ENCODE measurements at regions not wholly inside any gene's neighbourhood (a gene's known extent, or its start where the extent isn't known, plus 50 kb on each side); places are given as distances from the start of the nearest gene placed in this dataset.
"Not testable (repeated sequence)": the region's sequence is repeated elsewhere in the genome, so short reads cannot be mapped to it uniquely, and the experiment has no call there.

DNA sequence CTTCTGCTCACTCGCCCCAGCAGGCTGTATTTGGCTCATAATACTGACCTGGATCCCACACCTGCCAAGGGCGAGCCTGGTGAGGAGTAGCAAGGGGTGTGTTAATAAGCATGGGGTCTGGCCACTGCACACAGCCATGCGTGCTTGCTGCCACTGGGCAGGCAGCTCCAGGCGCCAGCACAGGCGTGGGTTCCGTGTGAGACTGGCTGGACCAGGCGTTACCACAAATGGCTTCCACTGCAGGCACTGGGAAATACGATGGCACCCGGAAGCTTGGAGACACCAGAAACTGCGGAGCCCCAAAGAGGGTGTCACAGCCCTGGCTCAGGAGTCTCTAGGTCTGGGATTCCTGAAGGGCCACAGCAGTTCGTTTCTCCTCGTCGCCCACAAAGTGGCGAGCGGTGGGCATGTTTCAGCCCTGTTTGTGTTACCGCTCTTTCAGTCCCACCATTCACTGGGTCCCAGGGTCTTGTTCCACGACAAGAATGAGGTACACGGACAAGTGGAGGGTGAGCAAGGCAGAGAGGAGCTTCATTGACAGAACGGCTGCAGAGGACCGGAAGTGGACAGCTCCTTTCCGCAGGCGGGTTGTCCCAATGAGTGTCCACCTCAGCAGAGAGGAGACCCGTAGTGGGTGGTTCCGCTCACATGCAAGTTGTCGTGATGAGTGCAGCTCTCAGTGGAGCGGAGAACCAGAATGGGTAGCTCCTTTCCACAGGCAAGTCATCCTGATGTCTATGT is 428.9 kb downstream of the EPHA5 start:
- TF ChIP-seq, protein P1, sequence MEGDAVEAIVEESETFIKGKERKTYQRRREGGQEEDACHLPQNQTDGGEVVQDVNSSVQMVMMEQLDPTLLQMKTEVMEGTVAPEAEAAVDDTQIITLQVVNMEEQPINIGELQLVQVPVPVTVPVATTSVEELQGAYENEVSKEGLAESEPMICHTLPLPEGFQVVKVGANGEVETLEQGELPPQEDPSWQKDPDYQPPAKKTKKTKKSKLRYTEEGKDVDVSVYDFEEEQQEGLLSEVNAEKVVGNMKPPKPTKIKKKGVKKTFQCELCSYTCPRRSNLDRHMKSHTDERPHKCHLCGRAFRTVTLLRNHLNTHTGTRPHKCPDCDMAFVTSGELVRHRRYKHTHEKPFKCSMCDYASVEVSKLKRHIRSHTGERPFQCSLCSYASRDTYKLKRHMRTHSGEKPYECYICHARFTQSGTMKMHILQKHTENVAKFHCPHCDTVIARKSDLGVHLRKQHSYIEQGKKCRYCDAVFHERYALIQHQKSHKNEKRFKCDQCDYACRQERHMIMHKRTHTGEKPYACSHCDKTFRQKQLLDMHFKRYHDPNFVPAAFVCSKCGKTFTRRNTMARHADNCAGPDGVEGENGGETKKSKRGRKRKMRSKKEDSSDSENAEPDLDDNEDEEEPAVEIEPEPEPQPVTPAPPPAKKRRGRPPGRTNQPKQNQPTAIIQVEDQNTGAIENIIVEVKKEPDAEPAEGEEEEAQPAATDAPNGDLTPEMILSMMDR (IDR thresholded peaks at IDR 0.05; ENCODE audit: unreplicated experiment) = no peak
- H3K27me3 Mint-ChIP-seq (ENCODE audit: low read depth) = no peaks in the 10 kb centered on the region
- H3K27ac Mint-ChIP-seq = no peak overlapping the region
- no peak overlapping the region for H3K4me3 Mint-ChIP-seq
- no peaks in the 10 kb centered on the region for H3K36me3 Mint-ChIP-seq
- H3K9me3 Mint-ChIP-seq = peaks cover 6% of the 10 kb centered on the region
- no peaks in the 10 kb centered on the region for H3K4me1 Mint-ChIP-seq
- no peak for DNase-seq (ENCODE audit: low spot score in 2 of 2, unreplicated experiment in 2 of 2)

DNA sequence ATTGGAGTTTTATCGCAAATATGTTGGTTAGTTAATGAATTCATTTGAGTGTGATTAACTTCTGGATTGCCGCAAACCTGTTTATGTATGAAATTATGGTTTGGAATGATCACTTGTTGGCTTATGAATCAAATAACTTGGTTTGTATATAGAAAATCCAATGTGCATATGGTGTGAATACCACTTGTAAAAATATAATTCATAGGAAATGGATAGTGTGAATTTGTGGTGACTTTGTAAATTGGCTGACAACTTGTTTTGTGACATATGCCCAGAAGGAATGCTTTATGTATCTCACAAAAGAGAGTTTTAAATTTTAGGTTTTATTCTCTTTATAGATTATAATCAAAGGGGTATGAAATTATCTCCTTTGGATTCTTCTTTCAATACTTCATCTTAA is 436.2 kb downstream of the EPHA5 start:
- TF ChIP-seq, protein P1 (IDR thresholded peaks at IDR 0.05; ENCODE audit: unreplicated experiment) = no peak
- Mint-ChIP-seq H3K4me3 (no peak overlapping the region), H3K27me3 (ENCODE audit: low read depth) (peaks cover 10% of the 10 kb centered on the region), H3K36me3 (no peaks in the 10 kb centered on the region), H3K27ac (no peak overlapping the region), H3K4me1 (no peaks in the 10 kb centered on the region), H3K9me3 (peaks cover 6% of the 10 kb centered on the region)
- DNase-seq (ENCODE audit: low spot score in 2 of 2, unreplicated experiment in 2 of 2) = no peak

DNA sequence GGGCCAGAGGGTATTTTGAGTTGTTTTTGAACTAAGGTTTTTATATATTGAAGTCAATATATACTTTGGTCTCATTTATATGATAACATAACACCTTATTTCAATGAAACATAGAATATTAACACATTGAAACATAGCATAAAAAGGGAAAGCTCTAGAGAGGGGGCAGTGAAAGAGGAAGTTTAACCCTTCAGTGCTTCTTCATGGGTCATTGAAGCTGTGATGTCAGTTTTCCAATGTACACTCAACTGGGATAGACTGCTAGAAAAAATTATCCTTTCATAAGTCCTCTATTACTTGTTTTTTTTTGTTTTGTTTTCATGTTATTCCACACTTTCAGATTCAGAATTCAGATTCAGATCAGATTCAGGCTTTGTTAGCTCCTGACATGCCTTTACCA is 442.7 kb downstream of the EPHA5 start:
- Mint-ChIP-seq H3K27me3 (ENCODE audit: low read depth) (peaks cover 14% of the 10 kb centered on the region), H3K36me3 (no peaks in the 10 kb centered on the region), H3K9me3 (no peaks in the 10 kb centered on the region), H3K4me3 (no peak overlapping the region), H3K27ac (no peak overlapping the region), H3K4me1 (peaks cover 9% of the 10 kb centered on the region)
- TF ChIP-seq, protein P1 (IDR thresholded peaks at IDR 0.05; ENCODE audit: unreplicated experiment) = no peak
- no peak for DNase-seq (ENCODE audit: low spot score in 2 of 2, unreplicated experiment in 2 of 2)

DNA sequence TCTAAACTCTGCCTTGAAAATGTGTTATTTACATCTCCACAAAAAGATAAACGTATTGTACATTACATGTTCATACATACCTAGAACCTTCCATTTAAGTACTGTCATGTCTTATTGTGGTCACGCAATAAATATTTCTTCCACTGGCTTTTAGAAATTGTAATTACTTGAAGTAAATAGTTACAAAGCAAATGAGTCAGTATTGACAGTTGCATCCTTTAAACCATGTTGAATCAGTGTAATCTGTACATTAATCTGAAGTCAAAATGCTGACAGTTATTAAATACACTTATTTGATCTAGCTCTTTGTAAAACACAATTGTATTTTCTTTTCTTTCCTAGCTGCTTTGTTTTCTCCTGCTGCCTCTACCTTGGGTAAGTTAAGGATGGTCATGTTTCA is 446.7 kb downstream of the EPHA5 start:
- peaks cover 12% of the 10 kb centered on the region for H3K27me3 Mint-ChIP-seq (ENCODE audit: low read depth)
- H3K9me3 Mint-ChIP-seq = no peaks in the 10 kb centered on the region
- TF ChIP-seq, protein P1 (IDR thresholded peaks at IDR 0.05; ENCODE audit: unreplicated experiment) = no peak
- H3K4me3 Mint-ChIP-seq = no peak overlapping the region
- no peak for DNase-seq (ENCODE audit: low spot score in 2 of 2, unreplicated experiment in 2 of 2)
- H3K36me3 Mint-ChIP-seq = no peaks in the 10 kb centered on the region
- peaks cover 9% of the 10 kb centered on the region for H3K4me1 Mint-ChIP-seq
- H3K27ac Mint-ChIP-seq = no peak overlapping the region

DNA sequence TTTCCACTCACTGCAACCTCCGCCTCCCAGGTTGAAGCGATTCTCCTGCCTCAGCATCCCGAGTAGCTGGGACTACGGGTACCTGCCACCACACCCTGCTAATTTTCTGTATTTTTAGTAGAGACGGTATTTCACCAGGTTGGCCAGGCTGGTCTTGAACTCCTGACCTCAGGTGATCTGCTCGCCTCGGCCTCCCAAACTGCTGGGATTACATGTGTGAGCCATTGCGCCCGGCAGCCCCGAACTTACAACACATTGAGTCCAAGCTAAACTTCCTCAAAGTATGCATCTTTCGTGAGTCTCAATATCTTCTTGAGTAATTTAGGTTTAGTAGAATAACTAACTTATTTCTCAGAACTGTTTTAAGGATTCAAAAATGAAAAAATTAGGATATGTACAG is 447.2 kb downstream of the EPHA5 start:
- not testable (repeated sequence) for DNase-seq (ENCODE audit: low spot score in 2 of 2, unreplicated experiment in 2 of 2); H3K27ac Mint-ChIP-seq; H3K4me3 Mint-ChIP-seq; H3K27me3 Mint-ChIP-seq (ENCODE audit: low read depth); H3K36me3 Mint-ChIP-seq; H3K9me3 Mint-ChIP-seq; H3K4me1 Mint-ChIP-seq

DNA sequence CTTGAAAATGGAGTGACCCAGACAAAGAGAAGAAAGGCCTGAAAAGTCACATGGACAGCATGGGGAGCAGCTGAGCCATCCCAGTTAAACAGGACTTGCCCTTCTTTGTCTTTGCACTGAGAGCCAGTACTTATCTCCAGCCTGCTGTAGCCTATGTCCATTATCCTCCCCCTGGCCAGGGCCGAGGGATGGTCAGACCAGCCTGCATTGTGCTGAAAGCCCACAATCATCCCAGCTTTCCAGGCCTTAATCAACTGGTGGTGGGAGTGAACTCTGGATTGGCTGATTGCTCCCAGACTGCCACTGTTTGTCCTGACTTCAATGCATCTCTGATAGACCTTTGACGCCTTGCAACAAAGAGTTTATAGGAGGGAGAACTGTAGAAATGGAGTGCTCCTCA is 453.1 kb downstream of the EPHA5 start:
- H3K4me1 Mint-ChIP-seq = no peaks in the 10 kb centered on the region
- no peaks in the 10 kb centered on the region for H3K36me3 Mint-ChIP-seq
- peaks cover 14% of the 10 kb centered on the region for H3K27me3 Mint-ChIP-seq (ENCODE audit: low read depth)
- DNase-seq (ENCODE audit: low spot score in 2 of 2, unreplicated experiment in 2 of 2) = no peak
- peaks cover 4% of the 10 kb centered on the region for H3K9me3 Mint-ChIP-seq
- no peak overlapping the region for H3K27ac Mint-ChIP-seq
- H3K4me3 Mint-ChIP-seq = no peak overlapping the region
- TF ChIP-seq, protein P1 (IDR thresholded peaks at IDR 0.05; ENCODE audit: unreplicated experiment) = no peak
